Neural progenitor cell (in vitro differentiated cells): ENCODE measurements at regions not wholly inside any gene's neighbourhood (a gene's known extent, or its start where the extent isn't known, plus 50 kb on each side); places are given as distances from the start of the nearest gene placed in this dataset.

ENCODE experiments used
- DNase-seq: peaks from one replicate; pipeline ENCODE4 v3.0.0-alpha.2; 2016; ENCODE audit warnings: low spot score
- H2AFZ ChIP-seq: fragments of 200-600 bp; sonication (generic); replicated peaks from 2 replicates; pipeline ENCODE4 v1.6.1; 2016; ENCODE audit warnings: antibody characterized with exemption
- H3F3A ChIP-seq: fragments of 200-600 bp; sonication (generic); 2 replicates; pipeline ENCODE4 v1.6.1; 2016; ENCODE audit warnings: antibody characterized with exemption, low read depth
- H3K27ac ChIP-seq: fragments of 200-600 bp; sonication (generic); 2 replicates; pipeline ENCODE4 v1.5.1; 2016; ENCODE audit warnings: mild to moderate bottlenecking
- H3K27me3 ChIP-seq: fragments of 200-600 bp; sonication (generic); 2 replicates; pipeline ENCODE4 v1.6.1; 2016; ENCODE audit warnings: mild to moderate bottlenecking, moderate library complexity
- H3K36me3 ChIP-seq: fragments of 200-600 bp; sonication (generic); 2 replicates; pipeline ENCODE4 v1.5.1; 2016
- H3K4me1 ChIP-seq: fragments of 200-600 bp; sonication (generic); 2 replicates; pipeline ENCODE4 v1.6.1; 2016; ENCODE audit warnings: mixed run types
- H3K4me2 ChIP-seq: fragments of 200-600 bp; sonication (generic); 2 replicates; pipeline ENCODE4 v1.6.1; 2016
- H3K4me3 ChIP-seq: fragments of 200-600 bp; sonication (generic); 2 replicates; pipeline ENCODE4 v1.5.1; 2016
- H3K79me2 ChIP-seq: fragments of 200-600 bp; sonication (generic); 2 replicates; pipeline ENCODE4 v1.6.1; 2016; ENCODE audit warnings: low read depth
- H3K9ac ChIP-seq: fragments of 200-600 bp; sonication (generic); 2 replicates; pipeline ENCODE4 v1.6.1; 2016
- H3K9me3 ChIP-seq: fragments of 200-600 bp; sonication (generic); 2 replicates; pipeline ENCODE4 v1.5.1; 2016; ENCODE audit warnings: low read depth
- H4K20me1 ChIP-seq: fragments of 200-600 bp; sonication (generic); 2 replicates; pipeline ENCODE4 v1.6.1; 2016; ENCODE audit warnings: low read depth
- H3K27ac Mint-ChIP-seq: 3 replicates; pipeline ENCODE4 v1.8.0; 2021; ENCODE audit warnings: mixed read lengths
- H3K27me3 Mint-ChIP-seq: 2 replicates; pipeline ENCODE4 v1.8.0; 2022; ENCODE audit warnings: low read depth, mild to moderate bottlenecking, inconsistent platforms, moderate library complexity, mixed read lengths; ENCODE audit not compliant: insufficient read depth
- H3K36me3 Mint-ChIP-seq: 3 replicates; pipeline ENCODE4 v1.8.0; 2021; ENCODE audit warnings: mixed read lengths
- H3K4me1 Mint-ChIP-seq: 3 replicates; pipeline ENCODE4 v1.8.0; 2021; ENCODE audit warnings: mixed read lengths
- H3K4me3 Mint-ChIP-seq: 3 replicates; pipeline ENCODE4 v1.8.0; 2021; ENCODE audit warnings: mild to moderate bottlenecking, moderate library complexity, mixed read lengths
- H3K9me3 Mint-ChIP-seq: 3 replicates; pipeline ENCODE4 v1.8.0; 2020; ENCODE audit warnings: mixed read lengths
- EZH2 ChIP-seq: fragments of 200-600 bp; sonication (generic); IDR thresholded peaks from 2 replicates; pipeline ENCODE4 v1.6.1; 2017; ENCODE audit warnings: antibody characterized with exemption, mild to moderate bottlenecking, moderate library complexity
- EZH2phosphoT487 ChIP-seq: fragments of 200-600 bp; sonication (generic); IDR thresholded peaks from 2 replicates; pipeline ENCODE4 v1.6.1; 2017; ENCODE audit warnings: antibody characterized with exemption
- TF ChIP-seq, protein P1 (sequence below): fragments of 200-600 bp; sonication (generic); IDR thresholded peaks from 2 replicates; pipeline ENCODE4 v1.5.1; 2017; ENCODE audit warnings: antibody characterized with exemption, mild to moderate bottlenecking

DNA sequence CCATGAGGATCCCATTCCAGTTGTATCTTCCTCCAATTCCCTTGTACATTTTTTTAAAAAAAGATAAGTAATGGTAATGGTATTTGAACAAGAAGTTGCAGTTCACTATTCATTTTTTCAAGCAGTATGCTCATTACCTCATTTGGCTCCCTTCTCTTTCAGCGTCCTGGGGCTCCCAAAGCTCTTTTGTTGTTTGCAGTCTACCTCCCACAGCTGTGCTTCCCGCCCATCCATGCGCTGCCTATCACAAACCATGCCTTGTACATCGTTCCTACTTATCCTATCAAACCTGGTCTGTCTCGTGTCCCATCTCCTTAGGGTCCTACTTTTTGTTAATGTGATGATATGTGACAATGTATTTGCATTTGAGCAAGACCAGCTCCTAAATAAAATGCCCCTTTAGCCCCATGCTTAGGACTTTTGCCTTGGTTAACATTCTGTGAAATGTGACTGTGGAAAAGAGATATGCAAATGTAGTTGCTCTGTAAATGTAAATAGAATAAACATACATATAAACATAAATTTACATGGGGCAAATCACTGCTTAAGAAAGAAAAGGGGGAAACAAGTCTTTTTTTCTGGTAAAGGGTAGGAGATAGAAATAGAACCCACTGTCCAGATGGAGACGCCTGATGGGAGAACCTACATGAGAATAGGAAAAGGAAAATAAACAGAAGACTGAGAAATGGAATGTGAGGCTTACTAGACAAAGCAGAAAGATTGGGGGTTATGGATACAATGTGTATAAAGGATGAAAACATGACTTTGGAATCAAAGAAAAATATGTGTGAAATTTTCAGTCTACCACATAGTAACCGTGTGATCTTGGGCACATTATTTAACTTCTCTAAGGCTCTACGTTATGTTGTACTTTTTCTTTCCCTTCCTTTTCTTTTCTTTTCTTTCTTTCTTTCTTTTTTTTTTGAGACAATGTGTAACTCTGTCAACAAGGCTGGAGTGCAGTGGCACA, 59.8 kb upstream of the PLXNA2 start:
- H3K36me3 ChIP-seq = no peaks in the 10 kb centered on the region
- no peaks in the 10 kb centered on the region for H3F3A ChIP-seq
- no peak overlapping the region for H3K4me2 ChIP-seq
- H3K4me3 ChIP-seq = no peak overlapping the region
- Mint-ChIP-seq H3K27me3 (peaks cover 4% of the 10 kb centered on the region), H3K36me3 (no peaks in the 10 kb centered on the region), H3K9me3 (no peaks in the 10 kb centered on the region), H3K27ac (no peak overlapping the region), H3K4me3 (no peak overlapping the region), H3K4me1 (peaks cover 4% of the 10 kb centered on the region)
- no peak overlapping the region for H3K9ac ChIP-seq
- no peak for TF ChIP-seq EZH2phosphoT487
- TF ChIP-seq, protein P1, sequence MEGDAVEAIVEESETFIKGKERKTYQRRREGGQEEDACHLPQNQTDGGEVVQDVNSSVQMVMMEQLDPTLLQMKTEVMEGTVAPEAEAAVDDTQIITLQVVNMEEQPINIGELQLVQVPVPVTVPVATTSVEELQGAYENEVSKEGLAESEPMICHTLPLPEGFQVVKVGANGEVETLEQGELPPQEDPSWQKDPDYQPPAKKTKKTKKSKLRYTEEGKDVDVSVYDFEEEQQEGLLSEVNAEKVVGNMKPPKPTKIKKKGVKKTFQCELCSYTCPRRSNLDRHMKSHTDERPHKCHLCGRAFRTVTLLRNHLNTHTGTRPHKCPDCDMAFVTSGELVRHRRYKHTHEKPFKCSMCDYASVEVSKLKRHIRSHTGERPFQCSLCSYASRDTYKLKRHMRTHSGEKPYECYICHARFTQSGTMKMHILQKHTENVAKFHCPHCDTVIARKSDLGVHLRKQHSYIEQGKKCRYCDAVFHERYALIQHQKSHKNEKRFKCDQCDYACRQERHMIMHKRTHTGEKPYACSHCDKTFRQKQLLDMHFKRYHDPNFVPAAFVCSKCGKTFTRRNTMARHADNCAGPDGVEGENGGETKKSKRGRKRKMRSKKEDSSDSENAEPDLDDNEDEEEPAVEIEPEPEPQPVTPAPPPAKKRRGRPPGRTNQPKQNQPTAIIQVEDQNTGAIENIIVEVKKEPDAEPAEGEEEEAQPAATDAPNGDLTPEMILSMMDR = no peak
- no peak for TF ChIP-seq EZH2
- H3K4me1 ChIP-seq = peaks cover 8% of the 10 kb centered on the region
- no peaks in the 10 kb centered on the region for H3K79me2 ChIP-seq
- DNase-seq = peak; percentile 11
- H3K27me3 ChIP-seq = no peaks in the 10 kb centered on the region
- H2AFZ ChIP-seq = no peak overlapping the region
- H3K27ac ChIP-seq = no peak overlapping the region
- H4K20me1 ChIP-seq = no peaks in the 10 kb centered on the region
- H3K9me3 ChIP-seq = no peaks in the 10 kb centered on the region

DNA sequence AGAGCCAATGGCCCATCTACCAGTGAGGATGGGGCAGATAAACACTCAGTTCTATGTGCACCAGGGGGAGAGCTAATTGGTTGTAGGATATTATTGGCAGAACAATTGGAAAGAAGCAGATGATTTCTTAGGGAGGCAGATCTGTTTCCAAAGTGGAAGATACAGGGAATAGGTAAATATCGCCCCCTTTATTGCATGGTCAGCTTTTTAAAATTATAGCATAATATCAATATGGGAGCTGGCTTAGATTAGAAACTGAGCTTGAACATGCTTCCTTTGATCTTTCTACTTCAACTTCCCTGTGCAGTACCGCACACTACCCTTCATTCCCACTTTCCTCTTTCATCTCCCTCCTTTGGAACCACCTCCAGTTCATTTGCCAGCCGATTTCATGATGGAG, 64.0 kb upstream of the PLXNA2 start:
- no peak overlapping the region for H3K4me2 ChIP-seq
- H3K27me3 ChIP-seq = no peaks in the 10 kb centered on the region
- no peak overlapping the region for H2AFZ ChIP-seq
- H3K4me1 ChIP-seq = peaks cover 8% of the 10 kb centered on the region
- peaks cover 8% of the 10 kb centered on the region for H3K4me1 Mint-ChIP-seq
- H3K27ac Mint-ChIP-seq = no peak overlapping the region
- H3K79me2 ChIP-seq = no peaks in the 10 kb centered on the region
- no peaks in the 10 kb centered on the region for H3K9me3 ChIP-seq
- TF ChIP-seq, protein P1 = no peak
- no peak for TF ChIP-seq EZH2
- TF ChIP-seq EZH2phosphoT487 = no peak
- no peaks in the 10 kb centered on the region for H3K36me3 ChIP-seq
- H3F3A ChIP-seq = no peaks in the 10 kb centered on the region
- no peak for DNase-seq
- no peak overlapping the region for H3K27ac ChIP-seq
- no peaks in the 10 kb centered on the region for H3K9me3 Mint-ChIP-seq
- no peak overlapping the region for H3K4me3 Mint-ChIP-seq
- H3K9ac ChIP-seq = no peak overlapping the region
- H3K27me3 Mint-ChIP-seq = no peaks in the 10 kb centered on the region
- H4K20me1 ChIP-seq = no peaks in the 10 kb centered on the region
- no peaks in the 10 kb centered on the region for H3K36me3 Mint-ChIP-seq
- H3K4me3 ChIP-seq = no peak overlapping the region

DNA sequence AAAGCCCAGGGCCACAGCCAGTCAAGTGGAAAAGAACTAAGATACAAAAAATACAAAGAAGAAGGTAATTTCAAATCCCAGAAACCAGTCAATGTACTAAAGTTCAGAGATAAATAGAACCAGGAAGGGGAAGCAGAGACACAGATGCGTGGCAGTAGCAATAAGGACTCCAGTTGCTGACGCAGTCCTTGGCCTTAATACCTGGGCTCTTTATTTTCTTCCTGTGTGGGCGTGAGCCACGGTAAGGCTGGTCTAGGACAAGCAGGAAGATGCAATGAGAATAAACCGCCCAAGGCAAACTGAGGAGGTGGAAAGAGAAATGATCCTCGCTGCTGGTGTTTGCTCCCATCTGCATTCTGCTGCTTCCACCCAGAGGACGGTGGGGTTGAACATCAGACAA, 65.6 kb upstream of the PLXNA2 start:
- Histone ChIP-seq H3K4me2 (no peak overlapping the region), H3K79me2 (no peaks in the 10 kb centered on the region), H3K27ac (no peak overlapping the region), H3K4me1 (no peaks in the 10 kb centered on the region), H3K9ac (no peak overlapping the region), H3F3A (no peaks in the 10 kb centered on the region), H3K27me3 (no peaks in the 10 kb centered on the region), H2AFZ (no peak overlapping the region), H4K20me1 (no peaks in the 10 kb centered on the region), H3K9me3 (no peaks in the 10 kb centered on the region), H3K4me3 (no peak overlapping the region), H3K36me3 (no peaks in the 10 kb centered on the region)
- Mint-ChIP-seq H3K4me3 (no peak overlapping the region), H3K9me3 (no peaks in the 10 kb centered on the region), H3K27me3 (no peaks in the 10 kb centered on the region), H3K4me1 (peaks cover 4% of the 10 kb centered on the region), H3K36me3 (no peaks in the 10 kb centered on the region), H3K27ac (no peak overlapping the region)
- TF ChIP-seq, protein P1 = no peak
- no peak for TF ChIP-seq EZH2phosphoT487
- no peak for TF ChIP-seq EZH2
- no peak for DNase-seq
